Esophagus squamous epithelium (tissue), 5 donors: ENCODE measurements at regions not wholly inside any gene's neighbourhood (a gene's known extent, or its start where the extent isn't known, plus 50 kb on each side); places are given as distances from the start of the nearest gene placed in this dataset.

ENCODE experiments used
- DNase-seq: peaks from one replicate; lab custom pipeline; 2025; lab: John Stamatoyannopoulos, UW
- H3K27ac ChIP-seq, 4 donors: fragments of 200-600 bp; sonication (generic); one replicate each; pipeline ENCODE4 v1.5.1; 2016 to 2019; ENCODE audit warnings: mild to moderate bottlenecking in 1 of 4
- H3K27me3 ChIP-seq, 4 donors: fragments of 200-600 bp; sonication (generic); 1 replicate in 3 of 4; 2 replicates in 1 of 4; pipeline versions ENCODE4 v1.5.1 to v1.6.0; 2017 to 2021; ENCODE audit warnings: antibody characterized with exemption in 1 of 4
- H3K36me3 ChIP-seq, 3 donors: fragments of 200-600 bp; sonication (generic); one replicate each; pipeline ENCODE4 v1.5.1; 2016 to 2019
- H3K4me1 ChIP-seq, 3 donors: fragments of 200-600 bp; sonication (generic); one replicate each; pipeline ENCODE4 v1.5.1; 2017 to 2019
- H3K4me3 ChIP-seq, 4 donors: fragments of 200-600 bp; sonication (generic); 1 replicate in 3 of 4; 2 replicates in 1 of 4; pipeline ENCODE4 v1.5.1; 2016 to 2019; ENCODE audit warnings: mild to moderate bottlenecking in 2 of 4, moderate library complexity in 1 of 4
- H3K9me3 ChIP-seq, 3 donors: fragments of 200-600 bp; sonication (generic); one replicate each; pipeline ENCODE4 v1.5.1; 2016 to 2019
- CTCF ChIP-seq, 6 experiments: fragments of 450-650 bp in 4 of 6; fragments of 200-600 bp in 2 of 6; sonication (generic) in 2 of 6; IDR thresholded peaks; one replicate each; pipeline ENCODE4 v1.5.1; 2016 to 2019; ENCODE audit warnings: antibody characterized with exemption in 6 of 6, mild to moderate bottlenecking in 4 of 6, moderate library complexity in 4 of 6
- POLR2A ChIP-seq, 4 donors: fragments of 450-650 bp; IDR thresholded peaks; one replicate each; pipeline ENCODE4 v1.6.1; 2017; ENCODE audit warnings: antibody characterized with exemption in 4 of 4, mild to moderate bottlenecking in 4 of 4, moderate library complexity in 3 of 4
- WGBS, 2 donors: methylation state at CpG; one replicate each; pipeline ENCODE4 v1.1.5; 2018; 5-methylcytosine and 5-hydroxymethylcytosine counted together
- intact Hi-C: fragments of 100-400 bp; cut with DNase I; formaldehyde crosslinking; loops from one replicate; pipeline ENCODE4 v1.15.0; 2022
- donor health status: DM: yes; HTN: yes; CAD: no.

- Histone ChIP-seq H3K4me1 (no peaks in the 10 kb centered on the region), H3K27me3 (no peaks in the 10 kb centered on the region), H3K27ac (no peak overlapping the region), H3K9me3 (no peaks in the 10 kb centered on the region), H3K36me3 (no peaks in the 10 kb centered on the region), H3K4me3 (no peak overlapping the region)
- intact Hi-C loops = no loop called here
- TF ChIP-seq POLR2A (IDR thresholded peaks at IDR 0.05) (no peak), CTCF (IDR thresholded peaks at IDR 0.05) (no peak)
- DNase-seq = no peak
- 80 to 83% methylated on average over 1 to 2 of the region's 2 CpGs for WGBS, 2 donors
Measured at GRCh38 chr4:126395664-126396063, 1080.9 kb downstream of the FAT4 start.

- H3K4me1 ChIP-seq = no peaks in the 10 kb centered on the region
- WGBS, 2 donors = 72 to 85% methylated on average over 3 of the region's 3 CpGs
- no peak overlapping the region for H3K4me3 ChIP-seq
- intact Hi-C loops = no loop called here
- DNase-seq = no peak
- TF ChIP-seq CTCF (IDR thresholded peaks at IDR 0.05) (no peak), POLR2A (IDR thresholded peaks at IDR 0.05) (no peak)
- H3K27ac ChIP-seq = no peak overlapping the region
- no peaks in the 10 kb centered on the region for H3K36me3 ChIP-seq
- H3K9me3 ChIP-seq = no peaks in the 10 kb centered on the region
- no peaks in the 10 kb centered on the region for H3K27me3 ChIP-seq
Measured at GRCh38 chr4:126396121-126396520, 1081.4 kb downstream of the FAT4 start.

- TF ChIP-seq CTCF (IDR thresholded peaks at IDR 0.05) (no peak), POLR2A (IDR thresholded peaks at IDR 0.05) (no peak)
- H3K4me3 ChIP-seq = no peak overlapping the region
- 78 to 80% methylated on average over 1 of the region's 1 CpG for WGBS, 2 donors
- H3K9me3 ChIP-seq = no peaks in the 10 kb centered on the region
- no peaks in the 10 kb centered on the region for H3K27me3 ChIP-seq
- H3K4me1 ChIP-seq = no peaks in the 10 kb centered on the region
- no peak overlapping the region for H3K27ac ChIP-seq
- intact Hi-C loops = no loop called here
- H3K36me3 ChIP-seq = no peaks in the 10 kb centered on the region
- no peak for DNase-seq
Measured at GRCh38 chr4:126396703-126397102, 1081.9 kb downstream of the FAT4 start.

- no peak for DNase-seq
- intact Hi-C loops = no loop called here
- H3K27me3 ChIP-seq = no peaks in the 10 kb centered on the region
- H3K4me1 ChIP-seq = no peaks in the 10 kb centered on the region
- WGBS, 2 donors = 83% methylated on average over 1 of the region's 1 CpG; no CpG with 5 or more reads in 1 of the 2 donors
- H3K4me3 ChIP-seq = no peak overlapping the region
- TF ChIP-seq CTCF (IDR thresholded peaks at IDR 0.05) = no peak
- TF ChIP-seq POLR2A (IDR thresholded peaks at IDR 0.05) = no peak
- H3K27ac ChIP-seq = no peak overlapping the region
- no peaks in the 10 kb centered on the region for H3K36me3 ChIP-seq
- no peaks in the 10 kb centered on the region for H3K9me3 ChIP-seq
Measured at GRCh38 chr4:126404549-126404948, 1089.8 kb downstream of the FAT4 start.

GRCh38 chr4:126405369-126405982 is 1090.7 kb downstream of the FAT4 start:
- no peak for DNase-seq
- Histone ChIP-seq H3K4me1 (no peaks in the 10 kb centered on the region), H3K27ac (no peak overlapping the region), H3K4me3 (no peak overlapping the region), H3K9me3 (no peaks in the 10 kb centered on the region), H3K27me3 (no peaks in the 10 kb centered on the region), H3K36me3 (no peaks in the 10 kb centered on the region)
- 10 to 59% methylated on average over 1 to 2 of the region's 2 CpGs for WGBS, 2 donors
- intact Hi-C loops = no loop called here
- no peak for TF ChIP-seq POLR2A (IDR thresholded peaks at IDR 0.05)
- TF ChIP-seq CTCF (IDR thresholded peaks at IDR 0.05) = peak in 3 of 6 experiments; percentile 16 to 45 (median 17)
